ENCODE measurements at regions not wholly inside any gene's neighbourhood (a gene's known extent, or its start where the extent isn't known, plus 50 kb on each side); places are given as distances from the start of the nearest gene placed in this dataset.

- intact Hi-C loops (cut with DNase I), result no loop called here
- no peak for DNase-seq
Measured at GRCh38 chr13:106145997-106146864, 389.2 kb downstream of the EFNB2 start.

DNA sequence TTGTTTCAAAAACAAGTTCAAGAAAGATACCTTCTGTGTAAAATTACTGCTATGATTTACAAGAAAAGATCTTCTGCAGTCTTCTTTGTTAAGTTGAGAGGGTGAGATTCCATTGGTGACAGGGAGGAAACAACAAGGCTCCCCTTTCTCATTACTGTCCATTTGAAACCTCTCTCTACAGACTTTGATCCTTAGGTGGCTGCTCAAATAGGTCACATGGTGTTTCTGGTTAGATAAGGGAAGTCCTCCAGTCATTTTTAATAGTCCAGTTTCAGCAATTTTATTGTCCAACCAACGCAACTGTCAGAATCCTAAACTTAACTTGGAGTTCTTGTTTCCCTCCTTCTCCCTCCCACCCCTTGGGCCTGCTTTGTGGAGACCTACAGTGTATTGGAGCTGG, 390.4 kb downstream of the EFNB2 start:
- DNase-seq, result no peak
- intact Hi-C loops (cut with DNase I), result no loop called here

- no peak for DNase-seq
- intact Hi-C loops (cut with DNase I), result no loop called here
Measured at GRCh38 chr13:106143930-106144709, 391.3 kb downstream of the EFNB2 start.

- no peak for DNase-seq
- intact Hi-C loops (cut with DNase I), result no loop called here
Measured at GRCh38 chr13:106143392-106143791, 392.1 kb downstream of the EFNB2 start.

GRCh38 chr13:106140476-106140875, 395.0 kb downstream of the EFNB2 start:
- no peak for DNase-seq
- intact Hi-C loops (cut with DNase I), result no loop called here

- DNase-seq, result no peak
- intact Hi-C loops (cut with DNase I), result no loop called here
Measured at GRCh38 chr13:106139942-106140341, 395.5 kb downstream of the EFNB2 start.

DNA sequence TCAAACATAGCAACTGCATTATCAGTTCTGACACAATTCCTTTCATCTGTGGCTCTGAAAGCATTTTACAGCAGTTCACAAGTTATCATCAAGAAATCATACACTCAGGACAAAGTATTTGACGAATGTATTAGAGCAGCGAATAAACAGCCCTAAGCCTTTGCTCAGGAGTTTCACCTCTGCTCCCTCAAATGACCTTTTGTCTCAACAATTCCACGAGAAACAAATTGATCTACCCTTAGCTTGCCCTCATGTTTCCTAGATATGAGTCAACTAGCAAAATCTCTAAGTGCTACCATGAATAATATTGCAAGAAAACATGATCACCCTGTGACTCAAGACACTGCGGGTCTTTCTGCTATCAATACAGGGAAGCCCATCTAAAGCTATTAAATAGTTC, 396.1 kb downstream of the EFNB2 start:
- intact Hi-C loops (cut with DNase I), result no loop called here
- DNase-seq, result no peak

- no peak for DNase-seq
- intact Hi-C loops (cut with DNase I), result no loop called here
Measured at GRCh38 chr13:106138620-106139019, 396.8 kb downstream of the EFNB2 start.

- intact Hi-C loops (cut with DNase I), result no loop called here
- no peak for DNase-seq
Measured at GRCh38 chr13:106133025-106133424, 402.4 kb downstream of the EFNB2 start.

DNA sequence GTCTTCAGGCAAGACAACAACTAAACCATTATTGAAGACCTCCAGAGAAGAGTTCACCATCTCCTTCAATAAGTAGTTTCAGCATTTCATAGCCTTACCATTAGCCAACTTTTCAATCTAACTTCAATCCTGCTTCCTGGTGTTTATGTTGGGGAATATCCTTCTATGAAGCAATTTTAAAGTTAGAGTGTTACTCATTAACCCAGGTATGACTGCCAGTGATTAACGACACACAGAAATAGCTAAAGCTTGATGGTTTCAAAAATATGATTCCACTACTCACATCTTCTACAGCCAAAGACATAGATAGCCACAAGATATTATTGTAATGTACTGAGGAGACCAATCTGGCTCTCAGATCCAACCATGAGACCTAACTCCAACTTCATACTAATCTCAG, 403.2 kb downstream of the EFNB2 start:
- intact Hi-C loops (cut with DNase I), result no loop called here
- no peak for DNase-seq

DNA sequence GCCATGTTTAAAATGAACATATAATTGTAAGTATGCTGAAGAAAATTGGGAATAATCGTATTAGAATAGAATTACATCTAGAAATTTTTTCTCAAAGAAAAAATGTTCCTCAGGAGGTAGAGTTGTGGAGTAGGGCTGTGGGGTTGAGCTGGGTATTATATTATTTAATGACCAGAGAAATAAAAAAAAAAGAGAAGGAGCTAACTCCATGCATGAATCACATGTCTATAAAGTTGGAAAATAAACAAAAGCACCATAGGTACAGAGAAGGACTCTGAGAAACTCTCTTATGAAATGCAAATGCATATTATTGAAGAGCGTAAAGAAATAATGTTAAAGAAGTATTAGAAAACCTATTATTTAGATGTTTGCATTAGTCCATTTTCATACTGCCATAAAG, 405.5 kb downstream of the EFNB2 start:
- intact Hi-C loops (cut with DNase I), result no loop called here
- no peak for DNase-seq

- no peak for DNase-seq
- intact Hi-C loops (cut with DNase I), result no loop called here
Measured at GRCh38 chr13:106129273-106129672, 406.2 kb downstream of the EFNB2 start.

- DNase-seq, result no peak
- intact Hi-C loops (cut with DNase I), result no loop called here
Measured at GRCh38 chr13:106122234-106122633, 413.2 kb downstream of the EFNB2 start.

DNA sequence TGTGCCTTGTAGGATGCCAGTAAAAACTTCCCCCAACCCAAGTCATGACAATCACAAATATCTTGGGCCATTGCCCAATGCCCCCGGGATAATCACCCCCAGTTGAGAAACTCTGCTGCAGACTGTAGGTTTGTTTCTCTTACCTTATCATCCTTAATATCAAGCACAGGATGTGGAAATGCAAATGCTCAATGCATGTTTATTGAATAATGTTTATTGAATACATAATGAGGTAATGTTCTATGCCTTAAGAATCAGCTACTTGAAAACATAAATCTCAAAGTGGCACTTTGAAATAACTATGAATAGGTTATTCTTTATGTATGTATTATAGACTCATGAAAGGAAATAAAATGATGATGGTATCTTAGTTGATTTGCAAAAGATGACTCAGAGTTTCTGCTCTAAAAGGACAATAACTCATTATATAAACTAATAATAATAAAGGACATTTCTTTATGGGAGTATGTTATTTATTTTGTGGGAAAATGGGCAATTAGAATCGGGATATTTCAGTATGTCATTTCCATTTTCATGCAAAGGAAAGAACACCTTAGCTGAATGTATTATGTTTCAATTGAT, 414.2 kb downstream of the EFNB2 start:
- intact Hi-C loops (cut with DNase I), result no loop called here
- no peak for DNase-seq

DNA sequence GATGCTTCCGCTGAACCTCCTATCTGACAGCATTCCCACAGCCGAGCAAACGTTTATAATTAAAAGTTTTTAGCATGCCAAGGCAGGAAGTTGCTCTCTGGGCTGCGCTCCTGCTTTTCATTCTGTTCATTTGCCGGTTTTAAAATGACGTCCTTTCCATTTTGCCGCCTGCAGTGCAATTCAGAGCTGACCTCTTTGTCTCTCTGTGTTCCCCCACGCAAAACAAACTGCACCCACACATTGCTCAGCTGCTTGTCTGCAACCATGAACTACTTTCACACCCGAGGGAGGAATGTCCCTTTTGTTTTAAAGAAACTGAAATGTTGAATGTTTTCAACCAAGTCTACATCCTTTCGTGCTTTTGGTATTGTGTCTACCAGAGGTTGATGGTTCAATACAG, 416.5 kb downstream of the EFNB2 start:
- intact Hi-C loops (cut with DNase I), result no loop called here
- peak in 2 of 10 donors; percentile 11 to 65 for DNase-seq

DNA sequence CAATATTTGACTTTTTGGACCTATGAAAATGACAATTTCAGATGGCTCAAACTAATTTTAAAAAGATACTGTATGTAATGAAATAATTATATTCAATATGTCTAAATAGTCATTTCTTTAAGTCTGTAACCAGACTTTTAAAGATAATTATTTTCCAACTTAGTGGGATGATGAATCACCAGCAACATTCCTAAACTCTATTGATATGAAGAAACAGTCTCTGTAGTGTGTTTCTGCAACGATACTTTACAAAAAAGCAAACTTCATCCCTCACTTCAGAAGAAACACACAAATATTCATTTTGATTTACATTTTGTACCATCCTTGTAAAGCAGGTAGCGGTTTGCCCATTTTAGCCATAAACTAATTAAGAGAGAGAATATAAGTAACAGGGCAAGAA, 417.4 kb downstream of the EFNB2 start:
- intact Hi-C loops (cut with DNase I), result no loop called here
- no peak for DNase-seq

DNA sequence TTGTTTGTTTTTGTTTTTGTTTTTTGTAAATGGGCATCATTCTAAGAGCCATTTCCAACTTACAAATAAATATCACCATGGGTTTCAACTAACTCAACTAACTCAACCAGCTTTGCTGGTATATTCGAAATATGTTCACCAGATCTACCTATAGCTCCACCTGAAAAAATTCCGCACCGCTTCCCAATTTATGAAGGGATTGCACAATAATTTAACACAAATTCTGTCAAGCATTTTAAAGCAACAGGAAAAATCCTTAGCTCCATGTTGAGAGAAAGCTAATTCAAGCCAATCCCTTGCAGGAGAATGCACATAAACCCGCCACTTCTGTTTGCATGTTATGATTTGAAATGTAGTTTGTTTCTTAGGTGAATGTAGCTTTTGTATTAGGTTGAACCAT, 417.8 kb downstream of the EFNB2 start:
- no peak for DNase-seq
- intact Hi-C loops (cut with DNase I), result no loop called here

DNA sequence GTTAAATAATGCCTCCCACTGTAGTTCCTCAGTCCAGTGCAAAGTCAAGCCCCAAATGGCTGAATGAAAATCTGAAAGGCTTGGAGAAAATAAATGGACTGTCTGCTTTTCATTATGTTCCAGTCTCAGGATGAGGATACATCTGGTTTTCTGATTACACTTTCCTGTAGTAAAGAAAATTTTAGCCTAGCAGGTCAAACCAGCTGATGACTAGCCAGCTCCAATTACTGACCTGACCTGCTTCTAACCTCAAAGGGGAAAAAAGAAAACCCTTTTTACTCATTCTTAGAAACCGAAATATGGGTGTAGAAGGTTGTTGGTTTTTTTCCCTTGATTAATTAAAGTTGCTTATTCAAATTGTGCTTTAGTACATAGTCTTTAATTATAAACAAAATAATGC, 418.4 kb downstream of the EFNB2 start:
- intact Hi-C loops (cut with DNase I), result no loop called here
- DNase-seq, result no peak

GRCh38 chr13:106115081-106115480, 420.4 kb downstream of the EFNB2 start:
- intact Hi-C loops (cut with DNase I), result no loop called here
- no peak for DNase-seq

- DNase-seq, result no peak
- intact Hi-C loops (cut with DNase I), result no loop called here
Measured at GRCh38 chr13:106113796-106114195, 421.7 kb downstream of the EFNB2 start.

DNA sequence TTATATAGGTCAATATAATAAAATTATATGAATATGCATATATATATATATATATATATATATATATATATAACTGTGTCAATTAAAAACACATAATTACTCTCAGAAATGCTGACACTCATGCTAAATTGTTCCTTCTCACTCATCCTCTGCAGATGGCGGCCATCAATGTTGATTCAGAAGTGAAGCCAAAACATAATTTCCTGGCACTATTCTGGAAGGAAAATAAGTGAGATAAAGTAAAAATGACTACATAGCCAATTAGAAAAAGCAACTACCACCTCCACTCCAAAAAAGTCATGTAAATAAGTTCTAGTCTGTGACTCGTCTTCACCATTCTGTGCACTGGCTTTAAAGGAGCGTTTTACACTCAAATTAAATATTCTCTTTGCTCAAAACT, 423.3 kb downstream of the EFNB2 start:
- no peak for DNase-seq
- intact Hi-C loops (cut with DNase I), result no loop called here

Data from posterior cingulate gyrus (tissue), 11 donors.